CD14-positive monocyte (primary cell): ENCODE measurements at regions not wholly inside any gene's neighbourhood (a gene's known extent, or its start where the extent isn't known, plus 50 kb on each side); places are given as distances from the start of the nearest gene placed in this dataset.

Source experiments
- DNase-seq, 3 donors: peaks; one replicate each; pipeline ENCODE4 v3.0.0-alpha.2; 2011 to 2022
- H2AFZ ChIP-seq: 2 replicates; pipeline ENCODE4 v1.6.0; 2012; ENCODE audit warnings: mild to moderate bottlenecking, low read depth, low read length, inconsistent platforms; ENCODE audit not compliant: insufficient read depth, poor library complexity, severe bottlenecking
- H3K27ac ChIP-seq, 2 donors: 1 replicate in 1 of 2; 2 replicates in 1 of 2; pipeline ENCODE4 v1.5.1; 2012 to 2013; ENCODE audit warnings: low read length in 2 of 2, control low read depth in 1 of 2, inconsistent platforms in 1 of 2, low read depth in 1 of 2, mild to moderate bottlenecking in 1 of 2
- H3K27me3 ChIP-seq, 2 donors: one replicate each; pipeline versions ENCODE4 v1.6.0 to v1.6.1; 2011 to 2013; ENCODE audit warnings: low read length in 2 of 2; ENCODE audit not compliant: control insufficient read depth in 2 of 2, insufficient read depth in 2 of 2
- H3K36me3 ChIP-seq, 2 donors: replicated peaks in 1 of 2; 1 replicate in 1 of 2; 2 replicates in 1 of 2; pipeline versions ENCODE4 v1.5.1 to v1.6.1; 2012 to 2013; ENCODE audit warnings: low read length in 2 of 2, control low read depth in 1 of 2, inconsistent platforms in 1 of 2, mild to moderate bottlenecking in 1 of 2; ENCODE audit not compliant: insufficient read depth in 2 of 2, control insufficient read depth in 1 of 2
- H3K4me1 ChIP-seq, 2 donors: 1 replicate in 1 of 2; 2 replicates in 1 of 2; pipeline versions ENCODE4 v1.5.1 to v1.6.1; 2012 to 2013; ENCODE audit warnings: low read length in 2 of 2, control low read depth in 1 of 2, inconsistent platforms in 1 of 2, mild to moderate bottlenecking in 1 of 2, moderate library complexity in 1 of 2; ENCODE audit not compliant: insufficient read depth in 2 of 2, control insufficient read depth in 1 of 2
- H3K4me2 ChIP-seq: replicated peaks from 2 replicates; pipeline ENCODE3; 2012; ENCODE audit warnings: low read length, moderate library complexity, mild to moderate bottlenecking; ENCODE audit not compliant: poor library complexity, severe bottlenecking; ENCODE audit errors: extremely low read depth
- H3K4me3 ChIP-seq, 3 experiments: fragments of 200-600 bp in 1 of 3; sonication (generic) in 1 of 3; replicated peaks in 1 of 3; 1 replicate in 2 of 3; 2 replicates in 1 of 3; pipeline ENCODE4 v1.5.1; 2011 to 2013; ENCODE audit warnings: low read length in 3 of 3, mild to moderate bottlenecking in 3 of 3, control low read depth in 2 of 3, low read depth in 2 of 3, inconsistent platforms in 1 of 3, moderate library complexity in 1 of 3
- H3K79me2 ChIP-seq: 2 replicates; pipeline ENCODE4 v1.6.0; 2012; ENCODE audit warnings: mild to moderate bottlenecking, control low read depth, inconsistent platforms, low read length, moderate library complexity; ENCODE audit not compliant: insufficient read depth
- H3K9ac ChIP-seq: 2 replicates; pipeline ENCODE4 v1.6.0; 2017; ENCODE audit warnings: low read length, mild to moderate bottlenecking; ENCODE audit not compliant: insufficient read depth, poor library complexity, severe bottlenecking
- H3K9me3 ChIP-seq, 2 donors: replicated peaks in 1 of 2; 1 replicate in 1 of 2; 2 replicates in 1 of 2; pipeline versions ENCODE4 v1.5.1 to v1.6.1; 2012 to 2013; ENCODE audit warnings: low read length in 2 of 2, control low read depth in 1 of 2; ENCODE audit not compliant: control insufficient read depth in 1 of 2, insufficient read depth in 1 of 2
- H4K20me1 ChIP-seq: 2 replicates; pipeline ENCODE4 v1.6.0; 2012; ENCODE audit warnings: mild to moderate bottlenecking, low read length, control low read depth, moderate library complexity; ENCODE audit not compliant: insufficient read depth
- H3K27ac Mint-ChIP-seq, 7 donors: one replicate each; pipeline ENCODE4 v1.8.0; 2020; ENCODE audit warnings: mild to moderate bottlenecking in 7 of 7, mixed read lengths in 7 of 7, moderate library complexity in 6 of 7, inconsistent platforms in 2 of 7
- H3K27me3 Mint-ChIP-seq, 3 donors: one replicate each; pipeline ENCODE4 v1.8.0; 2021 to 2022; ENCODE audit warnings: low read depth in 3 of 3, mild to moderate bottlenecking in 3 of 3, mixed read lengths in 3 of 3, moderate library complexity in 3 of 3, inconsistent platforms in 1 of 3
- H3K36me3 Mint-ChIP-seq, 2 donors: one replicate each; pipeline ENCODE4 v1.8.0; 2020; ENCODE audit warnings: mixed read lengths in 2 of 2, inconsistent platforms in 1 of 2, mild to moderate bottlenecking in 1 of 2
- H3K4me1 Mint-ChIP-seq: one replicate; pipeline ENCODE4 v1.8.0; 2020; ENCODE audit warnings: mild to moderate bottlenecking, mixed read lengths
- H3K4me3 Mint-ChIP-seq, 2 donors: one replicate each; pipeline ENCODE4 v1.8.0; 2020; ENCODE audit warnings: mild to moderate bottlenecking in 2 of 2, mixed read lengths in 2 of 2, moderate library complexity in 1 of 2
- H3K9me3 Mint-ChIP-seq, 7 donors: one replicate each; pipeline ENCODE4 v1.8.0; 2020 to 2022; ENCODE audit warnings: mixed read lengths in 7 of 7, mild to moderate bottlenecking in 6 of 7, moderate library complexity in 6 of 7, inconsistent platforms in 2 of 7
- WGBS: methylation state at CpG from one replicate; pipeline ENCODE4 v1.1.5; 2013; ENCODE audit warnings: missing lambda C conversion rate; ENCODE audit not compliant: insufficient coverage; 5-methylcytosine and 5-hydroxymethylcytosine counted together
- intact Hi-C, 2 donors: fragments of 100-400 bp; cut with micrococcal nuclease; formaldehyde crosslinking; loops; one replicate each; pipeline versions ENCODE4 v1.15.0 to v1.15.1; 2023
- TF ChIP-seq, protein P1 (sequence below): fragments of 200-600 bp; IDR thresholded peaks from one replicate; pipeline ENCODE4 v1.8.0; 2022; ENCODE audit warnings: antibody characterized with exemption, mild to moderate bottlenecking

DNA sequence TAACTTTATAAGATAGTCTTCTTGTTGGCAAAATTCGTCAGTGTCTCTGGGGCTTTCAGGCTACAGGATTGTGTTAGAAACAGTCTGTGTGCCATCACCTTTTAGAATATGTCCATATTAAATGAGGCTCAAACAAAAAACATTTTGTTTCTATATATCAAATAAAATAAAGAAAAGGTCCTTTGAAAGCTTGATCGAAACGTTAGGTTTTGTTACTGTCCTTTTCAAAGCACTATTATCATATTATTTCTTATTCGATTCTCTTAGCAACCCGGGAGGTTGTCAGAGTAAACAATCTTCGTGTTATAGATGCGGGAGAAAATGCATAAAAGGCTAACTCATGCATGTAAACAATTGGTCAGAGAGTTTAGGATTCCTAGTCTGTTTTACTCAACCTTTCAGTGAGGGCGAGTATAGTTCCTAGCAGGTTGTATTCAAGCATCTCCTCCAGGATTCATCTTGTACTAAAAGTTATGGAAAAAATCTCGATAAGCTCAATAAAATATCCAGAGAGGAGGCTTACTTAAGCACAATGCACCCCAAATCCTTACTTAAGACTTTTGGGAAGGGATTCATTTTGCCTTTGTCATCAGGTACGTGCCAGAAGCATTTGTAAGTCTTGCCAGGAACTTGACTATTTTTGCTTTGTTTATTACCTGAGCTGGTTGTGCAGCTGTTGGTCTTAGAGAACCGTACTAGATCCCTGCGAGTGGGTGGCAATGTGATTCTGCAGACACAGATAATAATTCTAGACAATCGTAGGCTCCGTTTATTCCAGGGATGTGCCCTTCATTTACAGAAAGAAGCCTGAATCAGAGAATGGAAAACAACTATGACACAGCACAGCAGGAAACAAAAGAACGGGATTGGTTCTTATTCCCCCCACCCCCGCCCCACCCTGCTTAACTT, 159.6 kb upstream of the ZNF217 start:
- no peak overlapping the region for H3K4me3 Mint-ChIP-seq

GRCh38 chr20:53752583-53752970, 158.9 kb upstream of the ZNF217 start:
- Histone ChIP-seq H3K79me2 (no peaks in the 10 kb centered on the region), H3K9ac (no peak overlapping the region), H3K36me3 (no peaks in the 10 kb centered on the region), H3K27me3 (no peaks in the 10 kb centered on the region), H4K20me1 (no peaks in the 10 kb centered on the region), H3K9me3 (no peaks in the 10 kb centered on the region), H3K4me2 (no peak overlapping the region), H3K4me3 (no peak overlapping the region), H3K4me1 (peaks cover 30 to 31% of the 10 kb centered on the region in 2 donors), H3K27ac (no peak overlapping the region), H2AFZ (no peak overlapping the region)
- Mint-ChIP-seq H3K27ac (peak overlapping the region in 1 of 7 donors; percentile 32), H3K4me3 (no peak overlapping the region), H3K36me3 (no peaks in the 10 kb centered on the region), H3K9me3 (no peaks in the 10 kb centered on the region), H3K27me3 (no peaks in the 10 kb centered on the region), H3K4me1 (peaks cover 38% of the 10 kb centered on the region)
- WGBS, result 92% methylated on average over 2 of the region's 3 CpGs
- DNase-seq, result no peak
- TF ChIP-seq, protein P1, sequence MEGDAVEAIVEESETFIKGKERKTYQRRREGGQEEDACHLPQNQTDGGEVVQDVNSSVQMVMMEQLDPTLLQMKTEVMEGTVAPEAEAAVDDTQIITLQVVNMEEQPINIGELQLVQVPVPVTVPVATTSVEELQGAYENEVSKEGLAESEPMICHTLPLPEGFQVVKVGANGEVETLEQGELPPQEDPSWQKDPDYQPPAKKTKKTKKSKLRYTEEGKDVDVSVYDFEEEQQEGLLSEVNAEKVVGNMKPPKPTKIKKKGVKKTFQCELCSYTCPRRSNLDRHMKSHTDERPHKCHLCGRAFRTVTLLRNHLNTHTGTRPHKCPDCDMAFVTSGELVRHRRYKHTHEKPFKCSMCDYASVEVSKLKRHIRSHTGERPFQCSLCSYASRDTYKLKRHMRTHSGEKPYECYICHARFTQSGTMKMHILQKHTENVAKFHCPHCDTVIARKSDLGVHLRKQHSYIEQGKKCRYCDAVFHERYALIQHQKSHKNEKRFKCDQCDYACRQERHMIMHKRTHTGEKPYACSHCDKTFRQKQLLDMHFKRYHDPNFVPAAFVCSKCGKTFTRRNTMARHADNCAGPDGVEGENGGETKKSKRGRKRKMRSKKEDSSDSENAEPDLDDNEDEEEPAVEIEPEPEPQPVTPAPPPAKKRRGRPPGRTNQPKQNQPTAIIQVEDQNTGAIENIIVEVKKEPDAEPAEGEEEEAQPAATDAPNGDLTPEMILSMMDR, result no peak
- intact Hi-C loops, result no loop called here

More for the DNA sequence above, 159.6 kb upstream of the ZNF217 start:
- H2AFZ ChIP-seq, result no peak overlapping the region
- H3K4me1 ChIP-seq, result peaks cover 30 to 31% of the 10 kb centered on the region in 2 donors
- Mint-ChIP-seq H3K4me1 (peaks cover 38% of the 10 kb centered on the region), H3K36me3 (no peaks in the 10 kb centered on the region), H3K9me3 (no peaks in the 10 kb centered on the region), H3K27ac (no peak overlapping the region), H3K27me3 (no peaks in the 10 kb centered on the region)
- WGBS, result 100% methylated on average over 6 of the region's 16 CpGs
- no peaks in the 10 kb centered on the region for H3K27me3 ChIP-seq
- no peak overlapping the region for H3K9ac ChIP-seq
- H3K79me2 ChIP-seq, result no peaks in the 10 kb centered on the region
- H3K27ac ChIP-seq, result no peak overlapping the region
- DNase-seq, result no peak
- no peak overlapping the region for H3K4me2 ChIP-seq
- intact Hi-C loops, result no loop called here
- no peak overlapping the region for H3K4me3 ChIP-seq
- TF ChIP-seq, protein P1, result no peak
- no peaks in the 10 kb centered on the region for H3K36me3 ChIP-seq
- H4K20me1 ChIP-seq, result no peaks in the 10 kb centered on the region
- H3K9me3 ChIP-seq, result no peaks in the 10 kb centered on the region
